H1 (cell line): ENCODE measurements at regions not wholly inside any gene's neighbourhood (a gene's known extent, or its start where the extent isn't known, plus 50 kb on each side); places are given as distances from the start of the nearest gene placed in this dataset.

ENCODE experiments used
- ASH2L ChIP-seq: fragments of 200-600, 300-600 bp; sonication (generic); IDR thresholded peaks from one replicate; pipeline ENCODE4 v1.7.1; 2017; ENCODE audit warnings: low read length
- CHD7 ChIP-seq: fragments of 300-600 bp; sonication (generic); IDR thresholded peaks from 2 replicates; pipeline ENCODE4 v1.7.1; 2012; ENCODE audit warnings: low read length, moderate library complexity, mild to moderate bottlenecking, inconsistent platforms; ENCODE audit not compliant: insufficient replicate concordance
- KDM1A ChIP-seq: fragments of 200-600, 300-600 bp; sonication (generic); IDR thresholded peaks from 2 replicates; pipeline ENCODE4 v1.7.1; 2016; ENCODE audit warnings: mild to moderate bottlenecking, low read length, borderline replicate concordance
- KDM4A ChIP-seq: IDR thresholded peaks from one replicate; pipeline ENCODE4 v1.7.1; 2012; ENCODE audit warnings: low read depth, mild to moderate bottlenecking, moderate library complexity, low read length, inconsistent platforms; ENCODE audit not compliant: severe bottlenecking
- NRF1 ChIP-seq: IDR thresholded peaks from 2 replicates; pipeline ENCODE4 v1.6.1; 2011; ENCODE audit warnings: mild to moderate bottlenecking, low read depth, low read length, improper control_type of control experiment
- RAD21 ChIP-seq, 2 experiments: IDR thresholded peaks in 1 of 2; conservative IDR thresholded peaks in 1 of 2; 2 replicates each; pipeline ENCODE4 v1.6.1; 2011; ENCODE audit warnings: low read depth in 2 of 2, low read length in 2 of 2, improper control_type of control experiment in 1 of 2, inconsistent platforms in 1 of 2, mild to moderate bottlenecking in 1 of 2, moderate library complexity in 1 of 2
- RXRA ChIP-seq: IDR thresholded peaks from 2 replicates; pipeline ENCODE4 v1.6.1; 2011; ENCODE audit warnings: low read depth, mild to moderate bottlenecking, low read length, moderate library complexity; ENCODE audit not compliant: insufficient read depth
- SAP30 ChIP-seq: fragments of 300-600 bp; sonication (generic); IDR thresholded peaks from 2 replicates; pipeline ENCODE4 v1.7.1; 2012; ENCODE audit warnings: low read length, moderate library complexity, mild to moderate bottlenecking, inconsistent platforms; ENCODE audit not compliant: insufficient read depth, insufficient replicate concordance
- SIRT6 ChIP-seq: IDR thresholded peaks from one replicate; pipeline ENCODE4 v1.7.1; 2012; ENCODE audit warnings: low read length, inconsistent platforms
- SP4 ChIP-seq: IDR thresholded peaks from 2 replicates; pipeline ENCODE4 v1.6.1; 2012; ENCODE audit warnings: low read length, inconsistent platforms

GRCh38 chr10:29142516-29143314, 146.2 kb upstream of the LYZL1 start (continued):
- TF ChIP-seq CHD7 = no peak
- no peak for TF ChIP-seq SIRT6
- no peak for TF ChIP-seq RXRA
- peak; percentile 88 for TF ChIP-seq KDM1A
- no peak for TF ChIP-seq NRF1
- no peak for TF ChIP-seq SAP30
- TF ChIP-seq SP4 = no peak
- TF ChIP-seq RAD21 (IDR thresholded peaks at IDR 0.05 in 1 of 2, conservative IDR thresholded peaks at IDR 0.05 in 1 of 2; ENCODE audit: low read depth in 2 of 2, low read length in 2 of 2) = peak in 1 of 2 experiments; percentile 39; a peak in 1 of 4 replicates
- peak; percentile 81 for TF ChIP-seq ASH2L
- TF ChIP-seq KDM4A = peak; percentile 24
